ENCODE measurements at regions not wholly inside any gene's neighbourhood (a gene's known extent, or its start where the extent isn't known, plus 50 kb on each side); places are given as distances from the start of the nearest gene placed in this dataset.

DNA sequence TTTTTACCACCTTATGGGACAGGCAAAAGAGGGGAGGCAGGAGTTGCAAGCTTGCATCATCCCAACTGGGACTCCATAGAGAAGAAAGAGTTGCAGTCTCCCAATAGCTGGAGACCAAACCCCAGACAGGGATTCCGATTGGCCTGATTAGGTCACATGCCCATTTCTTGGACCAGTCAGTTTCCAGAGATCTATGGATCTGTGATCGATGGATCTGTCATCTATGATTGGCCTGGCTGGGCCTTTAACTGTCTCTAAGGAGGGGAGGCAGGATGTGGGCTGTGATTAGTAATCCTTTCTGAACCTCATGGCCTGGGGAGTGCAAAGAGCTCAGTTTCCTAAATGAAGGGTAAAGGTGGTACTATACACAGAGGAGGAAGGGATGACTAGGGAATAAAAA, 252.1 kb downstream of the MATN1 start:
- Histone ChIP-seq H3K27ac (no peak overlapping the region), H3K27me3 (ENCODE audit: insufficient read depth, low read depth, severe bottlenecking) (no peaks in the 10 kb centered on the region), H3K9me3 (ENCODE audit: severe bottlenecking) (no peaks in the 10 kb centered on the region), H3K4me3 (ENCODE audit: low read depth, low read length) (no peak overlapping the region), H3K36me3 (no peaks in the 10 kb centered on the region)
- TF ChIP-seq CTCF (IDR thresholded peaks at IDR 0.05; ENCODE audit: low read depth, low read length) = no peak
- DNase-seq = no peak

DNA sequence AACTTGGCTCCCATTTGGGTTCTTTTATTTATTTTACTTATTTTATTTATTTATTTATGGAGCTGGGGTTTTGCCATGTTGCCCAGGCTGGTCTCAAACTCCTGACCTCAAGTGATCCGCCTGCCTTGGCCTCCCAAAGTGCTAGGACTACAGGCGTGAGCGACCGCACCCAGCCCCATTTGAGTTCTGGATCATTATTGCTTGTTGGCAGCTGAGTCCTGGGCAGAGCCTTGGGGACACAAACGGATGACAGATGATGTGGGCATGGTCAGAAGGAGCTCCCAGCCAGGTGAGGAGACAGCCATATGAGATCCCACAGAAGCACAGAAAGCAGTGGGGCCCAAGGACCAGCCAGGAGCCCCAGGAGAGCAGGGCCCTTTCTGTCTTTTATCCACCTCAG, 254.0 kb downstream of the MATN1 start:
- Histone ChIP-seq H3K36me3 (no peaks in the 10 kb centered on the region), H3K27ac (no peak overlapping the region), H3K27me3 (ENCODE audit: insufficient read depth, low read depth, severe bottlenecking) (no peaks in the 10 kb centered on the region), H3K4me3 (ENCODE audit: low read depth, low read length) (no peak overlapping the region), H3K9me3 (ENCODE audit: severe bottlenecking) (no peaks in the 10 kb centered on the region)
- TF ChIP-seq CTCF (IDR thresholded peaks at IDR 0.05; ENCODE audit: low read depth, low read length) = no peak
- no peak for DNase-seq

- Histone ChIP-seq H3K27me3 (ENCODE audit: insufficient read depth, low read depth, severe bottlenecking) (no peaks in the 10 kb centered on the region), H3K36me3 (no peaks in the 10 kb centered on the region), H3K9me3 (ENCODE audit: severe bottlenecking) (no peaks in the 10 kb centered on the region), H3K27ac (no peak overlapping the region), H3K4me3 (ENCODE audit: low read depth, low read length) (no peak overlapping the region)
- TF ChIP-seq CTCF (IDR thresholded peaks at IDR 0.05; ENCODE audit: low read depth, low read length) = no peak
- no peak for DNase-seq
Observed at GRCh38 chr1:30467101-30467500, 256.3 kb downstream of the MATN1 start.

DNA sequence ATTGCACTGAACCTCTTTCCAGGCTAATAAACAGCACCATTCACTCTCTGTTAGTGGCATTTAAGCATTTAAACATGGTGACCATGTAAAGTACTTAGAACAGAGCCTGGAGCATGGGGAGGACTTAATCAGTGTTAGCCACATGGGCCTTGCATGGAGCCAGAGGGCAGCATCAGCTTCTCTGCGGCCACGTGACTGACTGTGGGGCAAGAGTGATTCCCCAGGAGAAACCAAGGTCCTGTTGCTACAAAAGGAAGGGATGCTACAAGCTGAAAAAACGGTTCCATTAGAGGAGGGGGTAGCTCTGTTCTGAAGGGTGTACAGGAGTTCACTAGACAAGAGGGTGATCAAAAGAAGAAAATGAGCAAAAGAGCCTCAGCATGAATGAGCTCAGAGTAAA, 256.8 kb downstream of the MATN1 start:
- Histone ChIP-seq H3K27ac (no peak overlapping the region), H3K9me3 (ENCODE audit: severe bottlenecking) (no peaks in the 10 kb centered on the region), H3K36me3 (no peaks in the 10 kb centered on the region), H3K4me3 (ENCODE audit: low read depth, low read length) (no peak overlapping the region), H3K27me3 (ENCODE audit: insufficient read depth, low read depth, severe bottlenecking) (no peaks in the 10 kb centered on the region)
- no peak for DNase-seq
- no peak for TF ChIP-seq CTCF (IDR thresholded peaks at IDR 0.05; ENCODE audit: low read depth, low read length)

DNA sequence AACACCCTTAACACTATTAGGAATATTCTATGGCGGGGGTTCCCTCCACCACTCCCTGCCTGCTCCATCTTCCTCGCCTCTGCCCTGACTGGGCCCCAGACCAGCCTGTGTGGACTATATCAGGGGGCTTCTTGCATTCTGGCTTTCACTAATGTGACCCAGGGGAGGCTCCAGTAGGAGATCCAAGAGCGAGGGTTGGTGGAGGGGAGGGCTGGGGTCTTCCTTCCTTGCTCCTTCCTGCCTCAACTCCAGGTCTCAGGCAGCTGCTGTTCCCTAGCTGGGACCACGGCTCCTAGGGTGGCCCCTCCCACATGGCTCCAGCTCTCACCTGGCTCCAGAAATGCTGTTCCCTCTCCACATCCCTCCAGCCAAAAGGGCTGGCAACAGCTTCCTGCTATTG, 257.4 kb downstream of the MATN1 start:
- no peak for DNase-seq
- no peak overlapping the region for H3K4me3 ChIP-seq (ENCODE audit: low read depth, low read length)
- H3K9me3 ChIP-seq (ENCODE audit: severe bottlenecking) = no peaks in the 10 kb centered on the region
- TF ChIP-seq CTCF (IDR thresholded peaks at IDR 0.05; ENCODE audit: low read depth, low read length) = no peak
- no peak overlapping the region for H3K27ac ChIP-seq
- H3K27me3 ChIP-seq (ENCODE audit: insufficient read depth, low read depth, severe bottlenecking) = no peaks in the 10 kb centered on the region
- no peaks in the 10 kb centered on the region for H3K36me3 ChIP-seq

DNA sequence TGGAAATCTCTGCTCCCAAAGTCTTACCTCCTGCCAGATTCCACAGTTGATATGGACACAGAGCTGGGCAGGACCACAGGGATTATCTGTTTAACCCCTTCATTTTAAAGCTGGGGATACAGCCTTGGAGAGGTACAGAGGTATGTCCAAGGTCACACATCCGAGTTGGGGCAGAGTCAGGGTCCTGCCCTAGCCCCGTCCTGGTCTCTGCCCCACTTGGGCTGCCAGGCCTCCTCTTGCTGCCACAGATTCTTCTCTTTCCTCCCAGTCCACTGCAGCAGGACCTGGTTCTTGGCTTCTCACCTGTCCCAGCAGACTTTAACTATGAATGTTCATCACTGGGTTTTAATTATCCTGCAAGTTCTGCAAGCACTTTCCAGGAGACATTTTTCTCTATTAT, 258.3 kb downstream of the MATN1 start:
- no peak overlapping the region for H3K27ac ChIP-seq

More for the DNA sequence above, 258.3 kb downstream of the MATN1 start:
- Histone ChIP-seq H3K4me3 (ENCODE audit: low read depth, low read length) (no peak overlapping the region), H3K27me3 (ENCODE audit: insufficient read depth, low read depth, severe bottlenecking) (no peaks in the 10 kb centered on the region), H3K36me3 (no peaks in the 10 kb centered on the region), H3K9me3 (ENCODE audit: severe bottlenecking) (no peaks in the 10 kb centered on the region)
- no peak for DNase-seq
- TF ChIP-seq CTCF (IDR thresholded peaks at IDR 0.05; ENCODE audit: low read depth, low read length) = no peak
